Large intestine (tissue), 3 donors: ENCODE measurements at regions not wholly inside any gene's neighbourhood (a gene's known extent, or its start where the extent isn't known, plus 50 kb on each side); places are given as distances from the start of the nearest gene placed in this dataset.
"Not testable (repeated sequence)": the region's sequence is repeated elsewhere in the genome, so short reads cannot be mapped to it uniquely, and the experiment has no call there.

Source experiments
- DNase-seq, 2 donors: peaks; one replicate each; pipeline versions ENCODE4 v3.0.0 to v3.0.0-alpha.2; 2013
- H3K27ac ChIP-seq: one replicate; pipeline ENCODE4 v1.5.1; 2013; ENCODE audit warnings: low read length
- H3K27me3 ChIP-seq: 2 replicates; pipeline ENCODE4 v1.6.1; 2013; ENCODE audit warnings: low read length; ENCODE audit not compliant: control insufficient read depth, insufficient read depth
- H3K36me3 ChIP-seq: 2 replicates; pipeline ENCODE4 v1.6.1; 2013; ENCODE audit warnings: low read length; ENCODE audit not compliant: control insufficient read depth, insufficient read depth
- H3K4me1 ChIP-seq: one replicate; pipeline ENCODE4 v1.6.1; 2013; ENCODE audit warnings: low read length; ENCODE audit not compliant: control insufficient read depth, insufficient read depth
- H3K4me3 ChIP-seq: one replicate; pipeline ENCODE4 v1.5.1; 2013; ENCODE audit warnings: low read length
- H3K9me3 ChIP-seq: one replicate; pipeline ENCODE4 v1.6.1; 2013; ENCODE audit warnings: mild to moderate bottlenecking, low read depth, low read length, moderate library complexity; ENCODE audit not compliant: control insufficient read depth
- WGBS: methylation state at CpG from one replicate; pipeline ENCODE4 v1.1.5; 2013; ENCODE audit warnings: low lambda C conversion rate; ENCODE audit not compliant: insufficient coverage; 5-methylcytosine and 5-hydroxymethylcytosine counted together

- Histone ChIP-seq H3K27ac (no peak overlapping the region), H3K27me3 (no peaks in the 10 kb centered on the region), H3K36me3 (no peaks in the 10 kb centered on the region), H3K4me3 (no peak overlapping the region), H3K9me3 (peaks cover 8% of the 10 kb centered on the region), H3K4me1 (no peaks in the 10 kb centered on the region)
- DNase-seq = no peak
Observed at GRCh38 chr4:18631586-18631985, 610.0 kb upstream of the LCORL start.

GRCh38 chr4:18630218-18631110 lies 608.9 kb upstream of the LCORL start:
- Histone ChIP-seq H3K27ac (no peak overlapping the region), H3K4me3 (no peak overlapping the region), H3K27me3 (no peaks in the 10 kb centered on the region), H3K9me3 (peaks cover 8% of the 10 kb centered on the region), H3K36me3 (no peaks in the 10 kb centered on the region), H3K4me1 (no peaks in the 10 kb centered on the region)
- DNase-seq = no peak
- WGBS = no CpG with 5 or more reads among the region's 29 CpGs

GRCh38 chr4:18627447-18628005 lies 606.0 kb upstream of the LCORL start:
- Histone ChIP-seq H3K4me3 (no peak overlapping the region), H3K4me1 (no peaks in the 10 kb centered on the region), H3K27ac (no peak overlapping the region), H3K27me3 (no peaks in the 10 kb centered on the region), H3K36me3 (no peaks in the 10 kb centered on the region), H3K9me3 (peaks cover 8% of the 10 kb centered on the region)
- 93% methylated on average over 2 of the region's 2 CpGs for WGBS
- no peak for DNase-seq

GRCh38 chr4:18626996-18627395 lies 605.4 kb upstream of the LCORL start:
- no peaks in the 10 kb centered on the region for H3K27me3 ChIP-seq
- H3K4me3 ChIP-seq = no peak overlapping the region
- H3K4me1 ChIP-seq = no peaks in the 10 kb centered on the region
- DNase-seq = no peak
- H3K9me3 ChIP-seq = peaks cover 8% of the 10 kb centered on the region
- 100% methylated on average over 1 of the region's 2 CpGs for WGBS
- no peak overlapping the region for H3K27ac ChIP-seq
- H3K36me3 ChIP-seq = no peaks in the 10 kb centered on the region

DNA sequence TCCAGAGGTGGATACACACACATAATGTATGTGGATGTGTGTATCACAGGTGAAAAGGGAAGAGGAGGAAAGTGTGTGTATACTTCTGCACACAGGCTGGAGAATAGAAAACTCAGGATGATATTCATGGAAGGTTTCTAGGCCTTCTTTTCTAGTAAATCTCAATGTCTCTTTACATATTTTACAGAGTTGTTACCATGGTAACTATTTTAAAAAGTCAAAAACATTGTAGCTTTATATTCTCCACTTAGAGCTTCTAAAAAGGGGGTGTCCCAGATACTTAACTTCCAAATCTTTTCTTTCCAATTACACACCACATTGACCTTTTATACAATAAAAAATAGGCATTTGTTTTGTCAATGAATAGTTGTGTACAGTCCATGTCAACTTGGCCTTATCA lies 604.8 kb upstream of the LCORL start:
- no peak overlapping the region for H3K4me3 ChIP-seq
- H3K27me3 ChIP-seq = no peaks in the 10 kb centered on the region
- DNase-seq = no peak
- H3K36me3 ChIP-seq = no peaks in the 10 kb centered on the region
- no peak overlapping the region for H3K27ac ChIP-seq
- H3K4me1 ChIP-seq = no peaks in the 10 kb centered on the region
- H3K9me3 ChIP-seq = peaks cover 8% of the 10 kb centered on the region

- no peaks in the 10 kb centered on the region for H3K4me1 ChIP-seq
- no CpG with 5 or more reads among the region's 1 CpG for WGBS
- H3K27me3 ChIP-seq = no peaks in the 10 kb centered on the region
- H3K27ac ChIP-seq = no peak overlapping the region
- H3K36me3 ChIP-seq = no peaks in the 10 kb centered on the region
- H3K9me3 ChIP-seq = no peaks in the 10 kb centered on the region
- DNase-seq = no peak
- no peak overlapping the region for H3K4me3 ChIP-seq
Observed at GRCh38 chr4:18621186-18621585, 599.6 kb upstream of the LCORL start.

DNA sequence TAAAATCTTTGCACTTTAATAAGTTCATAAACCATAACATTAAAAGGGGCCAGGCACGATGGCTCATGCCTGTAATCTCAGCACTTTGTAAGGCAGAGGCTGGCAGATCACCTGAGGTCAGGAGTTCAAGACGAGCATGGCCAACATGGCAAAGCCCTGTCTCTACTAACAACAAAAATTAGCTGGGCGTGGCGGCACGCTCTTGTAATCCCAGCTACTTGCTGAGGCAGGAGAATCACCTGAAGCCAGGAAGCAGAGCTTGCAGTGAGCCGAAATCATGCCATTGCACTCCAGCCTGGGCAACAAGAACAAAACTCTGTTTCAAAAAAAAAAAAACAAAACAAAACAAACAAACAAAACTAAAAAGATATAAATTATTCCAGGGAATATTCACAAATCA lies 595.2 kb upstream of the LCORL start:
- Histone ChIP-seq H3K4me1 (no peaks in the 10 kb centered on the region), H3K27ac (no peak overlapping the region), H3K36me3 (no peaks in the 10 kb centered on the region), H3K27me3 (no peaks in the 10 kb centered on the region), H3K9me3 (no peaks in the 10 kb centered on the region), H3K4me3 (no peak overlapping the region)
- WGBS = no CpG with 5 or more reads among the region's 6 CpGs
- no peak for DNase-seq

DNA sequence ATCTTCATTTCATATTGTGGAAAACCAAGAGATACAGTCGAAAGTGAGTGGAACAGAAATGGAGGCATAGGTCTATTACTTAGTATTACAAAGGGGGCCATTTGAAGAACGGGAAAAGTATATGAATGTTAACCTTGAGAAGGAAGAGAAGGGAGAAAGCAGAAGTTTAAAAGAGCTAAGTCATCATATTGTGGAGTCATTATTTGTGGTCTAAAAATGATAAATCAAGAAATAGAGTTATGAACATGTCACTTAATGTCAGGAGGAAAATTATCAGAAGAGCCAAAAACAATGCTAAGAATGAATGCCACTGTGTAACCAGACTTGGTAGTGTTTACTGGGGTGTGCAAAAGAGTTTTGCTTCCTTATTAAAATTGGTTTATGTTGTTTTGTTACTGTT lies 589.5 kb upstream of the LCORL start:
- Histone ChIP-seq H3K9me3 (no peaks in the 10 kb centered on the region), H3K4me3 (no peak overlapping the region), H3K27ac (no peak overlapping the region), H3K4me1 (no peaks in the 10 kb centered on the region), H3K36me3 (no peaks in the 10 kb centered on the region), H3K27me3 (no peaks in the 10 kb centered on the region)
- DNase-seq = no peak
- 85% methylated on average over 2 of the region's 2 CpGs for WGBS

DNA sequence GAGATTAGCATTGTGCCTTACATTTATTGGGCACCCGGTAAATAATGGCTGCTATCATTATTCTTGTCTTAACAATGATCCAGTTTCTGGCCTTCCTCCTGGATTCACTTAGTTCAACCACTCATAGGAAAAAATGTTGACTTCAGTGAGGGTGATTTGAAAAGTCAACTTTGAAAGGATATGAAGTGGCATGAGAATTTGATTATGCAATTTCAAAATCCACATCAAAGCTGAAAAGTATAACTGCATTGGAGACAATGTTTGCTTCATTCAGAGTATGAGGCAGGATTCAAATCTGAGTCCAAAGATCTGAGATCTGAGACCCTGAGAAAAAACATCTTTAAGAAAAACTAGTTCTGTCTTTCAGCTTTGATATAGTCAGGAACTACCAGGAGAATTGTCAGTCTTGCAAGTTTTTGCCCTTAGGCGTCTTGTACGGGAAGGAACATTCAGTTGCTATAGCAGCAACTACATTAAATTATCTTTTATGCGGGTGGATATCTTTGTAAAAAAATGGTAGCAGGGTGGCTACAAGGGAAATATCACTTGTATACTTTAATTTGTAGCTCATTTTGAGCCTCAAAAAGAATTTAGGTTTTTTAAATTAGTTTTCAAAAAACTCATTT lies 587.5 kb upstream of the LCORL start:
- no peaks in the 10 kb centered on the region for H3K4me1 ChIP-seq
- no peaks in the 10 kb centered on the region for H3K36me3 ChIP-seq
- no peak overlapping the region for H3K27ac ChIP-seq
- H3K4me3 ChIP-seq = no peak overlapping the region
- DNase-seq = no peak
- H3K9me3 ChIP-seq = no peaks in the 10 kb centered on the region
- WGBS = 90% methylated on average over 1 of the region's 4 CpGs
- no peaks in the 10 kb centered on the region for H3K27me3 ChIP-seq

DNA sequence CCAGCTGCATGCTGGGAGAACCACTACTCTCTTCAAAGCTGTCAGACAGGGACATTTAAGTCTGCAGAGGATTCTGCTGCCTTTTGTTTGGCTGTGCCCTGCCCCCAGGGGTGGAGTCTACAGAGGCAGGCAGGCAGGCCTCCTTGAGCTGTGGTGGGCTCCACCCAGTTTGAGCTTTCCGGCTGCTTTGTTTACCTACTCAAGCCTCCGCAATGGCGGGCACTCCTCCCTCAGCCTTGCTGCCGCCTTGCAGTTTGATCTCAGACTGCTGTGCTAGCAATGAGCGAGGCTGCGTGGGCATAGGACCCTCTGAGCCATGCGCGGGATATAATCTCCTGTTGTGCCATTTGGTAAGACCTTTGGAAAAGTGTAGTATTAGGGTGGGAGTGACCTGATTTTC lies 581.1 kb upstream of the LCORL start:
- H3K9me3 ChIP-seq, H3K27ac ChIP-seq, H3K4me1 ChIP-seq, DNase-seq, H3K27me3 ChIP-seq, H3K36me3 ChIP-seq, H3K4me3 ChIP-seq: not testable (repeated sequence)
- no CpG with 5 or more reads among the region's 8 CpGs for WGBS
